Progenitor cell of endocrine pancreas (in vitro differentiated cells): ENCODE measurements at regions not wholly inside any gene's neighbourhood (a gene's known extent, or its start where the extent isn't known, plus 50 kb on each side); places are given as distances from the start of the nearest gene placed in this dataset.
A peak's percentile ranks its signal among the peaks of the same experiment; 100 is the strongest.

ENCODE experiments used
- DNase-seq: peaks from one replicate; pipeline ENCODE4 v3.0.0; 2021; ENCODE audit warnings: low spot score; ENCODE audit not compliant: unreplicated experiment
- H3K27ac Mint-ChIP-seq: 2 replicates; pipeline ENCODE4 v1.8.0; 2021; ENCODE audit warnings: mild to moderate bottlenecking, moderate library complexity, mixed read lengths
- H3K27me3 Mint-ChIP-seq: 2 replicates; pipeline ENCODE4 v1.8.0; 2021; ENCODE audit warnings: mixed read lengths
- H3K36me3 Mint-ChIP-seq: 2 replicates; pipeline ENCODE4 v1.8.0; 2022; ENCODE audit warnings: mixed read lengths; ENCODE audit not compliant: insufficient read depth
- H3K4me1 Mint-ChIP-seq: 2 replicates; pipeline ENCODE4 v1.8.0; 2021; ENCODE audit warnings: low read depth, mixed read lengths
- H3K4me3 Mint-ChIP-seq: 2 replicates; pipeline ENCODE4 v1.8.0; 2021; ENCODE audit warnings: low read depth, mild to moderate bottlenecking, moderate library complexity, mixed read lengths
- H3K9me3 Mint-ChIP-seq: 2 replicates; pipeline ENCODE4 v1.8.0; 2021; ENCODE audit warnings: low read depth, mixed read lengths
- TF ChIP-seq, protein P1 (sequence below): fragments of 200-600 bp; sonication (generic); IDR thresholded peaks from one replicate; pipeline ENCODE4 v1.5.0; 2021; ENCODE audit warnings: antibody characterized with exemption, mild to moderate bottlenecking; ENCODE audit not compliant: unreplicated experiment

DNA sequence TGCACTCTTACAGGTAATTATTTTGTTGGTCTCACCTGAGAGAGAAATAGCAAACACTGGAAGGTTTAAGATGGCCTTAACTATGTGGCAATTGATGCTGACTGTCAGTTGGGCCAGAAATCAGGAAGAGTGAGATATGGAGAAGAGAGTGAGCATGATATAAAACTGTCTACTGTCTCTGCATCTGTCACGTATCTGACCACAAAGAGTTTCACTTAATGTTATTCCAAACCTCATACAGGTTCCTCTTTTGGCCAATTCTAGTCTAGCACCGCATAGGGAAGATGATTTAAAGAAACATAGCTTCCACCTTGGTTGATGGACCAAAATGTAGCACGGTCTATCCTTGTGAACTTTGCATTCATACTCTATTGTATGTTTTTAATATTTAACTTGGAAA lies 381.0 kb upstream of the BOD1L1 start:
- H3K36me3 Mint-ChIP-seq: no peaks in the 10 kb centered on the region
- DNase-seq: no peak
- no peak overlapping the region for H3K27ac Mint-ChIP-seq
- H3K4me3 Mint-ChIP-seq: no peak overlapping the region
- peaks cover 3% of the 10 kb centered on the region for H3K9me3 Mint-ChIP-seq
- no peaks in the 10 kb centered on the region for H3K4me1 Mint-ChIP-seq
- TF ChIP-seq, protein P1, sequence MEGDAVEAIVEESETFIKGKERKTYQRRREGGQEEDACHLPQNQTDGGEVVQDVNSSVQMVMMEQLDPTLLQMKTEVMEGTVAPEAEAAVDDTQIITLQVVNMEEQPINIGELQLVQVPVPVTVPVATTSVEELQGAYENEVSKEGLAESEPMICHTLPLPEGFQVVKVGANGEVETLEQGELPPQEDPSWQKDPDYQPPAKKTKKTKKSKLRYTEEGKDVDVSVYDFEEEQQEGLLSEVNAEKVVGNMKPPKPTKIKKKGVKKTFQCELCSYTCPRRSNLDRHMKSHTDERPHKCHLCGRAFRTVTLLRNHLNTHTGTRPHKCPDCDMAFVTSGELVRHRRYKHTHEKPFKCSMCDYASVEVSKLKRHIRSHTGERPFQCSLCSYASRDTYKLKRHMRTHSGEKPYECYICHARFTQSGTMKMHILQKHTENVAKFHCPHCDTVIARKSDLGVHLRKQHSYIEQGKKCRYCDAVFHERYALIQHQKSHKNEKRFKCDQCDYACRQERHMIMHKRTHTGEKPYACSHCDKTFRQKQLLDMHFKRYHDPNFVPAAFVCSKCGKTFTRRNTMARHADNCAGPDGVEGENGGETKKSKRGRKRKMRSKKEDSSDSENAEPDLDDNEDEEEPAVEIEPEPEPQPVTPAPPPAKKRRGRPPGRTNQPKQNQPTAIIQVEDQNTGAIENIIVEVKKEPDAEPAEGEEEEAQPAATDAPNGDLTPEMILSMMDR: no peak
- H3K27me3 Mint-ChIP-seq: no peaks in the 10 kb centered on the region

DNA sequence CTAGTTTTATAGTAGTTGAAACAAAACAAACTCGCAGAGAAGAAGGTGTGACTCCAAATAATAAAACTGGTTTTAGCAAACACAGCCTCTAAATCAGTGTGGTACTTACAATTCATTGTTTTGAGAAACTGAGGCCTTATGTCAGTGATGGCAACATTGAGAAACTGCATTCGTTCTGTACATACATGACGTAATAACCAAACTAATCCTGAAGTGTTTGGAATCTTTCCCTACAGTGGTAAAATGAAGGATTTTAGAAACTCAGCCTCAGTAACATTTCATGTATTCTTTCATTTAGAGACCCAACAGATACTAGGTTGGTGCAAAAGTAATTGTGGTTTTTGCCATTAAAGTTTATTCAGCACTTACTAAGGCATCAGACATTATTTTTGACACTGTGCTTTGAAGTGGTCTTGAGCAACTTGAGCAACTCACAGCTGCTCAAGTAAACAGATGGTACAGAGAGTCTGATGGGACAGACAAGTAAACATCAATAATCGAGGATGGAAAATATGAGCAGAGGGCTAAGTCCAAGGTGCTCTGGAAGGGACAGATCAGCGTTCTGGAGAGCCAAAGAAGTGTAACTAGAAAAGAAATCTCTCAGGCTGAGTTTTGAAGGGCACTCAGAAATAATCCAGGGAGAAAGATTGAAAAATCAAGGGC lies 390.8 kb upstream of the BOD1L1 start:
- H3K27ac Mint-ChIP-seq: no peak overlapping the region
- TF ChIP-seq, protein P1: no peak
- no peak for DNase-seq
- H3K4me1 Mint-ChIP-seq: no peaks in the 10 kb centered on the region
- peaks cover 11% of the 10 kb centered on the region for H3K9me3 Mint-ChIP-seq
- H3K27me3 Mint-ChIP-seq: no peaks in the 10 kb centered on the region
- H3K4me3 Mint-ChIP-seq: no peak overlapping the region
- H3K36me3 Mint-ChIP-seq: no peaks in the 10 kb centered on the region

DNA sequence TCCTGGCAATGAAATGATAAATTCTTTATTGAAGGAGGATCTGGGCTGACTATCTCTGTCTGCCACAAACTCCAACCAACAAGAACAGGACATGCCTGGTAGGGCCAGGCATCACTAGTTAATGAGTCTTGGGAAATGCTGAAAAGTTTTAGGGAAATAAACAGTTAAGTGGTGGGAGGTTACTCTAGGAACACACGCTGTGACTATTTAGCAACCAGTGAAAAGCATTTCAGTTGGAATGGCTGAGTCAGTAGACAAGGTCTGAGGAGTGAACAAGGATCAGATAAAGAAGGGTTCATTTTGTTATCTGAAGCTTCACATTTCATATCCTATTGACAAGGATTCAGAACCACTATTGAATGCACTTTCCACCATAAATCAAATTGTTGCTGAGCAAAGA lies 394.9 kb upstream of the BOD1L1 start:
- H3K9me3 Mint-ChIP-seq: no peaks in the 10 kb centered on the region
- no peak for DNase-seq
- no peaks in the 10 kb centered on the region for H3K27me3 Mint-ChIP-seq
- no peak overlapping the region for H3K4me3 Mint-ChIP-seq
- H3K36me3 Mint-ChIP-seq: no peaks in the 10 kb centered on the region
- TF ChIP-seq, protein P1: no peak
- H3K27ac Mint-ChIP-seq: no peak overlapping the region
- H3K4me1 Mint-ChIP-seq: peaks cover 21% of the 10 kb centered on the region

DNA sequence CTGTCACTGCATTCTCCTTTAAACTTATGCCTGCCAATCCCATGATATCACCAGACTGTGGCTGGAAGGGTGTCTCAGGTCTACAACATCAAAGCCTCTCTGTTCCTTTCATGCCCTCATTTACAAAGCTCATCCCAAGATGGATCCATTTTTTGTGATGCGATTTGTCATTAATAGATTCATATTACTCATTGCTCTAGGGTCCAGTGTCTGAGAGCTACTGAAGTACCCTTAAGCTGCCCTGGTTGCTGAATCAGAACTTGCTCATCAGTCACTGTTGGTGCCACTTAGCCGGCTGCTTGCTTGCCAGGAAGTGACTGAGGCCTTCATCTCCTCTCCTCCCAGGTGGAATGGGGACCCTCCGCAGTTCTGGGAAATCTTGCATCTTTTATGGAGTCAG lies 395.5 kb upstream of the BOD1L1 start:
- H3K4me3 Mint-ChIP-seq: no peak overlapping the region
- no peak for DNase-seq
- TF ChIP-seq, protein P1: no peak
- H3K4me1 Mint-ChIP-seq: peaks cover 21% of the 10 kb centered on the region
- H3K27ac Mint-ChIP-seq: peak overlapping the region; percentile 68
- H3K9me3 Mint-ChIP-seq: no peaks in the 10 kb centered on the region
- no peaks in the 10 kb centered on the region for H3K27me3 Mint-ChIP-seq
- no peaks in the 10 kb centered on the region for H3K36me3 Mint-ChIP-seq

GRCh38 chr4:14023896-14024295 lies 396.4 kb upstream of the BOD1L1 start:
- peaks cover 3% of the 10 kb centered on the region for H3K27me3 Mint-ChIP-seq
- no peak for DNase-seq
- H3K27ac Mint-ChIP-seq: no peak overlapping the region
- H3K4me1 Mint-ChIP-seq: peaks cover 21% of the 10 kb centered on the region
- peak overlapping the region; percentile 16 for H3K4me3 Mint-ChIP-seq
- TF ChIP-seq, protein P1: no peak
- H3K9me3 Mint-ChIP-seq: no peaks in the 10 kb centered on the region
- no peaks in the 10 kb centered on the region for H3K36me3 Mint-ChIP-seq
